HCT116 (cell line): ENCODE measurements at regions not wholly inside any gene's neighbourhood (a gene's known extent, or its start where the extent isn't known, plus 50 kb on each side); places are given as distances from the start of the nearest gene placed in this dataset.

Experiments used
- ATAC-seq: fragments of 200-7000 bp; cut with Tn5 transposase; 2 replicates; pipeline ENCODE4 v1.9.1; 2020; ENCODE audit warnings: mild to moderate bottlenecking, moderate library complexity
- BruUV-seq: library from RNA; stranded (reverse); fragments of 400-500 nt; replicated peaks from 2 replicates; lab custom pipeline; 2021; lab: Mats Ljungman, UMichigan
- CTCF ChIA-PET: fragments of 300-600 bp; sonication (Branson Sonifier 250); formaldehyde crosslinking; loops from one replicate; lab custom pipeline; 2021; ENCODE audit warnings: antibody characterized with exemption; lab: Charles Lee
- POLR2A ChIA-PET: fragments of 300-600, 350-600 bp; sonication (Branson Sonifier 250); formaldehyde crosslinking; loops from one replicate; lab custom pipeline; 2021; ENCODE audit warnings: antibody characterized with exemption; lab: Charles Lee
- RAD21 ChIA-PET, 2 experiments: fragments of 300-600 bp; sonication (Branson Sonifier 250); formaldehyde crosslinking; loops; one replicate each; lab custom pipeline; 2023; ENCODE audit warnings: low total read pairs in 2 of 2; ENCODE audit not compliant: uncharacterized antibody in 2 of 2, unreplicated experiment in 2 of 2, low non-redundant PET in 1 of 2; lab: Charles Lee
- DNase-seq: peaks from one replicate; pipeline ENCODE4 v3.0.0-alpha.2; 2010; ENCODE audit warnings: low read depth, low spot score
- H2AFZ ChIP-seq: fragments of 200-600 bp; shearing (Covaris generic), sonication (generic); 2 replicates; pipeline ENCODE4 v1.6.1; 2017; ENCODE audit warnings: low read depth, mixed run types, mixed read lengths, antibody characterized with exemption, low read length; ENCODE audit not compliant: poor library complexity, severe bottlenecking
- H3K27ac ChIP-seq: 2 replicates; pipeline ENCODE4 v1.5.1; 2012; ENCODE audit warnings: low read depth, low read length
- H3K27me3 ChIP-seq: fragments of 200-600 bp; sonication (generic); 2 replicates; pipeline ENCODE4 v1.6.1; 2016; ENCODE audit warnings: mixed run types, low read length, mixed read lengths; ENCODE audit not compliant: insufficient read depth
- H3K36me3 ChIP-seq, 2 experiments: fragments of 200-500 bp in 1 of 2; fragments of 200-600 bp in 1 of 2; sonication (Bioruptor generic) in 1 of 2; sonication (generic) in 1 of 2; 2 replicates each; pipeline versions ENCODE4 v1.5.1 to v1.6.1; 2014 to 2016; ENCODE audit warnings: low read length in 2 of 2, inconsistent platforms in 1 of 2, mixed read lengths in 1 of 2, mixed run types in 1 of 2; ENCODE audit not compliant: insufficient read depth in 2 of 2, control insufficient read depth in 1 of 2
- H3K4me1 ChIP-seq, 2 experiments: fragments of 200-600 bp in 1 of 2; sonication (generic) in 1 of 2; 2 replicates each; pipeline versions ENCODE4 v1.5.1 to v1.6.1; 2012 to 2017; ENCODE audit warnings: low read length in 2 of 2, inconsistent platforms in 1 of 2, mild to moderate bottlenecking in 1 of 2, mixed read lengths in 1 of 2, mixed run types in 1 of 2, moderate library complexity in 1 of 2; ENCODE audit not compliant: insufficient read depth in 2 of 2, control insufficient read depth in 1 of 2
- H3K4me2 ChIP-seq: fragments of 200-600 bp; sonication (generic); 2 replicates; pipeline ENCODE4 v1.6.1; 2017; ENCODE audit warnings: mixed run types, low read length, mixed read lengths
- H3K4me3 ChIP-seq, 2 experiments: fragments of 200-600 bp in 1 of 2; sonication (generic) in 1 of 2; replicated peaks in 1 of 2; 2 replicates each; pipeline ENCODE4 v1.5.1; 2011 to 2016; ENCODE audit warnings: low read length in 2 of 2, control low read depth in 1 of 2, low read depth in 1 of 2, mild to moderate bottlenecking in 1 of 2, mixed read lengths in 1 of 2, mixed run types in 1 of 2
- H3K79me2 ChIP-seq: fragments of 200-600 bp; sonication (generic); 2 replicates; pipeline ENCODE4 v1.6.1; 2017; ENCODE audit warnings: mild to moderate bottlenecking, mixed run types, low read length, moderate library complexity, mixed read lengths; ENCODE audit not compliant: insufficient read depth
- H3K9ac ChIP-seq: fragments of 200-600 bp; sonication (generic); 2 replicates; pipeline ENCODE4 v1.6.1; 2016; ENCODE audit warnings: low read length, mixed read lengths
- H3K9me2 ChIP-seq: fragments of 200-600 bp; sonication (generic), shearing (Covaris generic); 2 replicates; pipeline ENCODE4 v1.6.1; 2017; ENCODE audit warnings: mixed run types, mild to moderate bottlenecking, moderate library complexity; ENCODE audit not compliant: insufficient read depth
- H3K9me3 ChIP-seq, 2 experiments: fragments of 200-500 bp in 1 of 2; fragments of 200-600 bp in 1 of 2; sonication (Bioruptor generic) in 1 of 2; sonication (generic) in 1 of 2; 2 replicates each; pipeline ENCODE4 v1.6.1; 2014 to 2017; ENCODE audit warnings: low read length in 2 of 2, mixed read lengths in 2 of 2, inconsistent platforms in 1 of 2, low read depth in 1 of 2, mild to moderate bottlenecking in 1 of 2, mixed run types in 1 of 2, moderate library complexity in 1 of 2; ENCODE audit not compliant: control insufficient read depth in 1 of 2, insufficient read depth in 1 of 2
- H4K20me1 ChIP-seq: fragments of 200-600 bp; sonication (generic), shearing (Covaris generic); 2 replicates; pipeline ENCODE4 v1.6.1; 2017; ENCODE audit warnings: mixed run types, mild to moderate bottlenecking, moderate library complexity; ENCODE audit not compliant: insufficient read depth
- CBX3 ChIP-seq: IDR thresholded peaks from 2 replicates; pipeline ENCODE4 v1.6.1; 2012; ENCODE audit warnings: low read depth
- EGR1 ChIP-seq: IDR thresholded peaks from 2 replicates; pipeline ENCODE4 v1.6.1; 2012; ENCODE audit warnings: low read depth
- ELF1 ChIP-seq: IDR thresholded peaks from 2 replicates; pipeline ENCODE4 v1.6.1; 2012; ENCODE audit warnings: low read depth, borderline replicate concordance
- EZH2phosphoT487 ChIP-seq: fragments of 200-600 bp; IDR thresholded peaks from 2 replicates; pipeline ENCODE4 v1.6.1; 2018; ENCODE audit warnings: antibody characterized with exemption, borderline replicate concordance
- FOSL1 ChIP-seq: IDR thresholded peaks from 2 replicates; pipeline ENCODE4 v1.6.1; 2012; ENCODE audit warnings: low read depth
- JUND ChIP-seq: IDR thresholded peaks from 2 replicates; pipeline ENCODE4 v1.6.1; 2012
- POLR2A ChIP-seq: IDR thresholded peaks from 2 replicates; pipeline ENCODE4 v1.7.0; 2011; ENCODE audit warnings: borderline replicate concordance; ENCODE audit not compliant: insufficient read depth, insufficient read length; ENCODE audit errors: extremely low read depth
- RAD21 ChIP-seq: IDR thresholded peaks from 2 replicates; pipeline ENCODE4 v1.6.1; 2012; ENCODE audit warnings: low read depth, mild to moderate bottlenecking
- SP1 ChIP-seq: IDR thresholded peaks from 2 replicates; pipeline ENCODE4 v1.6.1; 2012; ENCODE audit warnings: low read depth
- SRF ChIP-seq: IDR thresholded peaks from 2 replicates; pipeline ENCODE4 v1.6.1; 2012; ENCODE audit warnings: low read depth
- TCF7L2 ChIP-seq: IDR thresholded peaks from 2 replicates; pipeline ENCODE4 v1.7.0; 2011; ENCODE audit warnings: borderline replicate concordance, inconsistent platforms; ENCODE audit not compliant: insufficient read depth, insufficient read length; ENCODE audit errors: extremely low read depth
- intact Hi-C: fragments of 100-400 bp; cut with micrococcal nuclease; formaldehyde crosslinking; loops from 2 replicates; pipeline ENCODE4 v1.10.0; 2022
- TF ChIP-seq, protein P1 (sequence below), 3 experiments: fragments of 200-600 bp in 1 of 3; sonication (generic) in 1 of 3; IDR thresholded peaks in 2 of 3; conservative IDR thresholded peaks in 1 of 3; 2 replicates each; pipeline ENCODE4 v1.5.1; 2012 to 2017; ENCODE audit warnings: low read depth in 2 of 3, low read length in 2 of 3, antibody characterized with exemption in 1 of 3, borderline replicate concordance in 1 of 3, control low read depth in 1 of 3, mild to moderate bottlenecking in 1 of 3, mixed read lengths in 1 of 3, mixed run types in 1 of 3, moderate library complexity in 1 of 3; ENCODE audit not compliant: insufficient read depth in 1 of 3
- TF ChIP-seq, protein P2 (sequence below): IDR thresholded peaks from 2 replicates; pipeline ENCODE4 v1.6.1; 2012

DNA sequence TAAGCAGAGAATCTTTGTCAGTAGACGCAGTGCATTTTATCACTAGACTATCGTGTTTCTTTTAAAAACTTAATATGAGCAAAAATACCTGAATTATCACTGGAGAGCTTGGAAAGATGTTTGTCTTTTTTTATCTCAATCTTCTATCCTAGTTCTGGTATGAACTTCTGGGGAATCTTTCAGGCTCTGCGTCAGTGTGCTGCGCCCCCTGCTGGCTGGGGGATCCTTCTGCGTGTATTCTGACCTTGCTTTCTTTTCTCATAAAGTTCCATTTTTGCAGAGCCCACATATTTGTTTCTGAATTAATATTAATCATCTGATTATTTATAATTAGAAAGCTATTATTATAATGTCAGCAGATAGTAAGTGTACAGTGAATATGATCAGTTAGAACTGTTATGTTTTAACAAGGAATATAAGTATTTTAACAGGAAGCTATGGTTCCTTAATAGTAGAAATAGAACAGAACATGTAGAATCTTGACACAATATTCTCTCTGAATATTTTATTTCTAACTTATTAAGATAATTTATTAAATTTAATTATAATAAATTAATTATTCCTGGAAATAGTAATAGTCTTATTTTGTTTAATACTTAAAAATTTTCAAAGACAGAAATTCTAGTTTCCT is 945.0 kb upstream of the CRIM1 start:
- Histone ChIP-seq H3K9me3 (peaks cover under 1 to 3% of the 10 kb centered on the region in 2 experiments; a peak in 1 of 4 replicates), H3K9me2 (no peaks in the 10 kb centered on the region), H3K4me1 (no peaks in the 10 kb centered on the region), H3K9ac (no peak overlapping the region), H4K20me1 (no peaks in the 10 kb centered on the region), H3K27me3 (no peaks in the 10 kb centered on the region), H3K27ac (no peak overlapping the region), H3K79me2 (no peaks in the 10 kb centered on the region)
- ATAC-seq (no peak), DNase-seq (no peak)
- no TSS peak for BruUV-seq
- intact Hi-C loops, result loop anchor here (1.0 to 5.0 kb wide), 2 partner anchors 1314 to 1738 kb away; no protein-coding TSS in a partner anchor
- ChIA-PET POLR2A (no interaction called here), CTCF (interaction anchor here (1.4 to 2.1 kb wide), 2 partner anchors 18 to 1737 kb away, joined by 3 to 5 read pairs; no protein-coding TSS in a partner anchor)
- TF ChIP-seq EGR1, result no peak
- no peak for TF ChIP-seq CBX3
- no peak for TF ChIP-seq SRF
- TF ChIP-seq, protein P1, sequence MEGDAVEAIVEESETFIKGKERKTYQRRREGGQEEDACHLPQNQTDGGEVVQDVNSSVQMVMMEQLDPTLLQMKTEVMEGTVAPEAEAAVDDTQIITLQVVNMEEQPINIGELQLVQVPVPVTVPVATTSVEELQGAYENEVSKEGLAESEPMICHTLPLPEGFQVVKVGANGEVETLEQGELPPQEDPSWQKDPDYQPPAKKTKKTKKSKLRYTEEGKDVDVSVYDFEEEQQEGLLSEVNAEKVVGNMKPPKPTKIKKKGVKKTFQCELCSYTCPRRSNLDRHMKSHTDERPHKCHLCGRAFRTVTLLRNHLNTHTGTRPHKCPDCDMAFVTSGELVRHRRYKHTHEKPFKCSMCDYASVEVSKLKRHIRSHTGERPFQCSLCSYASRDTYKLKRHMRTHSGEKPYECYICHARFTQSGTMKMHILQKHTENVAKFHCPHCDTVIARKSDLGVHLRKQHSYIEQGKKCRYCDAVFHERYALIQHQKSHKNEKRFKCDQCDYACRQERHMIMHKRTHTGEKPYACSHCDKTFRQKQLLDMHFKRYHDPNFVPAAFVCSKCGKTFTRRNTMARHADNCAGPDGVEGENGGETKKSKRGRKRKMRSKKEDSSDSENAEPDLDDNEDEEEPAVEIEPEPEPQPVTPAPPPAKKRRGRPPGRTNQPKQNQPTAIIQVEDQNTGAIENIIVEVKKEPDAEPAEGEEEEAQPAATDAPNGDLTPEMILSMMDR (IDR thresholded peaks at IDR 0.05 in 2 of 3, conservative IDR thresholded peaks at IDR 0.05 in 1 of 3; ENCODE audit: borderline replicate concordance in 1 of 3, insufficient read depth in 1 of 3, low read depth in 2 of 3, low read length in 2 of 3), result peak in 2 of 3 experiments; percentile 77 to 82; a peak in 4 of 6 replicates
- no peak for TF ChIP-seq TCF7L2
- TF ChIP-seq FOSL1, result no peak
- TF ChIP-seq ELF1, result no peak
- TF ChIP-seq, protein P2, sequence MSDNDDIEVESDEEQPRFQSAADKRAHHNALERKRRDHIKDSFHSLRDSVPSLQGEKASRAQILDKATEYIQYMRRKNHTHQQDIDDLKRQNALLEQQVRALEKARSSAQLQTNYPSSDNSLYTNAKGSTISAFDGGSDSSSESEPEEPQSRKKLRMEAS, result no peak
- TF ChIP-seq SP1, result no peak
- peak; percentile 35; the same call in 1 of the 2 replicates for TF ChIP-seq RAD21
- no peak for TF ChIP-seq JUND
- TF ChIP-seq POLR2A, result no peak
- no peak for TF ChIP-seq EZH2phosphoT487
- TF ChIP-seq, all 23 proteins: peak for 2
- RAD21 ChIA-PET, result no interaction called here
- Histone ChIP-seq H3K36me3 (no peaks in the 10 kb centered on the region), H3K4me2 (no peak overlapping the region), H2AFZ (no peak overlapping the region), H3K4me3 (no peak overlapping the region)
